ENCODE measurements at regions not wholly inside any gene's neighbourhood (a gene's known extent, or its start where the extent isn't known, plus 50 kb on each side); places are given as distances from the start of the nearest gene placed in this dataset.

DNA sequence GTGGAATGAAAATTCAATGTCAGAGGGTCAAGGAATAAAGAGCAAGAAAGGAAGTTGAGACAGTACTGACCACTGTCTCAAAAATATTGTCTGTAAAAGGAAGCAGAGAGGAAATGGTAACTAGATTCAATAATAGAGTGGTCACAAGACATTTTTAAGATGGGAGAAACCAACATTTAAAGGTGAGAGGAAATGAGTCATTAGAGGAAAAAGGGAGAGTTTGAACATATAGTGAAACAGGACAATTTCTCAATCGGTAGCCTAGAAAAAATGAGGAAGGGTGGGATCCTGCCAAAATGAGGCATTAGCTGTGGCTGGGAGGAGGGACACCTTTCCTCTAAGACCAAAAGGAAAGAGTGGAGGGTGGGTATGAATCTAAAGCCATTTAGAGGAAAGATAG is 288.5 kb downstream of the SP3 start:
- Mint-ChIP-seq H3K27me3 (ENCODE audit: low read depth) (no peaks in the 10 kb centered on the region), H3K9me3 (peaks cover 24% of the 10 kb centered on the region), H3K36me3 (peaks cover 9% of the 10 kb centered on the region; the same call in 1 of the 2 replicates), H3K4me3 (no peak overlapping the region), H3K4me1 (peaks cover 4% of the 10 kb centered on the region), H3K27ac (no peak overlapping the region; the same call in 1 of the 2 replicates)
- DNase-seq (ENCODE audit: low spot score), result no peak
- CTCF ChIA-PET, result no interaction called here
- POLR2A ChIA-PET, result interaction anchor here (0.7 kb wide), 1 partner anchor 9 kb away, joined by 3 read pairs; no protein-coding TSS in a partner anchor
- no peak for ATAC-seq
- TF ChIP-seq NFYB (CRISPR knock-in tag; conservative IDR thresholded peaks at IDR 0.05; ENCODE audit: low read depth), result no peak
- no peak for TF ChIP-seq ZBTB21 (CRISPR knock-in tag; IDR thresholded peaks at IDR 0.05; ENCODE audit: borderline replicate concordance)
- TF ChIP-seq, protein P1, sequence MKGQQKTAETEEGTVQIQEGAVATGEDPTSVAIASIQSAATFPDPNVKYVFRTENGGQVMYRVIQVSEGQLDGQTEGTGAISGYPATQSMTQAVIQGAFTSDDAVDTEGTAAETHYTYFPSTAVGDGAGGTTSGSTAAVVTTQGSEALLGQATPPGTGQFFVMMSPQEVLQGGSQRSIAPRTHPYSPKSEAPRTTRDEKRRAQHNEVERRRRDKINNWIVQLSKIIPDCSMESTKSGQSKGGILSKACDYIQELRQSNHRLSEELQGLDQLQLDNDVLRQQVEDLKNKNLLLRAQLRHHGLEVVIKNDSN (CRISPR knock-in tag; IDR thresholded peaks at IDR 0.05), result no peak
- TF ChIP-seq, protein P2, sequence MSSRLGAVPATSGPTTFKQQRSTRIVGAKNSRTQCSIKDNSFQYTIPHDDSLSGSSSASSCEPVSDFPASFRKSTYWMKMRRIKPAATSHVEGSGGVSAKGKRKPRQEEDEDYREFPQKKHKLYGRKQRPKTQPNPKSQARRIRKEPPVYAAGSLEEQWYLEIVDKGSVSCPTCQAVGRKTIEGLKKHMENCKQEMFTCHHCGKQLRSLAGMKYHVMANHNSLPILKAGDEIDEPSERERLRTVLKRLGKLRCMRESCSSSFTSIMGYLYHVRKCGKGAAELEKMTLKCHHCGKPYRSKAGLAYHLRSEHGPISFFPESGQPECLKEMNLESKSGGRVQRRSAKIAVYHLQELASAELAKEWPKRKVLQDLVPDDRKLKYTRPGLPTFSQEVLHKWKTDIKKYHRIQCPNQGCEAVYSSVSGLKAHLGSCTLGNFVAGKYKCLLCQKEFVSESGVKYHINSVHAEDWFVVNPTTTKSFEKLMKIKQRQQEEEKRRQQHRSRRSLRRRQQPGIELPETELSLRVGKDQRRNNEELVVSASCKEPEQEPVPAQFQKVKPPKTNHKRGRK (CRISPR knock-in tag; IDR thresholded peaks at IDR 0.05; ENCODE audit: borderline replicate concordance), result no peak
- no peak for TF ChIP-seq ZNF138 (CRISPR knock-in tag; conservative IDR thresholded peaks at IDR 0.05)
- TF ChIP-seq, protein P3, sequence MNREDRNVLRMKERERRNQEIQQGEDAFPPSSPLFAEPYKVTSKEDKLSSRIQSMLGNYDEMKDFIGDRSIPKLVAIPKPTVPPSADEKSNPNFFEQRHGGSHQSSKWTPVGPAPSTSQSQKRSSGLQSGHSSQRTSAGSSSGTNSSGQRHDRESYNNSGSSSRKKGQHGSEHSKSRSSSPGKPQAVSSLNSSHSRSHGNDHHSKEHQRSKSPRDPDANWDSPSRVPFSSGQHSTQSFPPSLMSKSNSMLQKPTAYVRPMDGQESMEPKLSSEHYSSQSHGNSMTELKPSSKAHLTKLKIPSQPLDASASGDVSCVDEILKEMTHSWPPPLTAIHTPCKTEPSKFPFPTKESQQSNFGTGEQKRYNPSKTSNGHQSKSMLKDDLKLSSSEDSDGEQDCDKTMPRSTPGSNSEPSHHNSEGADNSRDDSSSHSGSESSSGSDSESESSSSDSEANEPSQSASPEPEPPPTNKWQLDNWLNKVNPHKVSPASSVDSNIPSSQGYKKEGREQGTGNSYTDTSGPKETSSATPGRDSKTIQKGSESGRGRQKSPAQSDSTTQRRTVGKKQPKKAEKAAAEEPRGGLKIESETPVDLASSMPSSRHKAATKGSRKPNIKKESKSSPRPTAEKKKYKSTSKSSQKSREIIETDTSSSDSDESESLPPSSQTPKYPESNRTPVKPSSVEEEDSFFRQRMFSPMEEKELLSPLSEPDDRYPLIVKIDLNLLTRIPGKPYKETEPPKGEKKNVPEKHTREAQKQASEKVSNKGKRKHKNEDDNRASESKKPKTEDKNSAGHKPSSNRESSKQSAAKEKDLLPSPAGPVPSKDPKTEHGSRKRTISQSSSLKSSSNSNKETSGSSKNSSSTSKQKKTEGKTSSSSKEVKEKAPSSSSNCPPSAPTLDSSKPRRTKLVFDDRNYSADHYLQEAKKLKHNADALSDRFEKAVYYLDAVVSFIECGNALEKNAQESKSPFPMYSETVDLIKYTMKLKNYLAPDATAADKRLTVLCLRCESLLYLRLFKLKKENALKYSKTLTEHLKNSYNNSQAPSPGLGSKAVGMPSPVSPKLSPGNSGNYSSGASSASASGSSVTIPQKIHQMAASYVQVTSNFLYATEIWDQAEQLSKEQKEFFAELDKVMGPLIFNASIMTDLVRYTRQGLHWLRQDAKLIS (CRISPR knock-in tag; IDR thresholded peaks at IDR 0.05; ENCODE audit: borderline replicate concordance), result no peak
- no peak for TF ChIP-seq ELF4 (CRISPR knock-in tag; IDR thresholded peaks at IDR 0.05; ENCODE audit: low read depth)
- TF ChIP-seq, protein P4, sequence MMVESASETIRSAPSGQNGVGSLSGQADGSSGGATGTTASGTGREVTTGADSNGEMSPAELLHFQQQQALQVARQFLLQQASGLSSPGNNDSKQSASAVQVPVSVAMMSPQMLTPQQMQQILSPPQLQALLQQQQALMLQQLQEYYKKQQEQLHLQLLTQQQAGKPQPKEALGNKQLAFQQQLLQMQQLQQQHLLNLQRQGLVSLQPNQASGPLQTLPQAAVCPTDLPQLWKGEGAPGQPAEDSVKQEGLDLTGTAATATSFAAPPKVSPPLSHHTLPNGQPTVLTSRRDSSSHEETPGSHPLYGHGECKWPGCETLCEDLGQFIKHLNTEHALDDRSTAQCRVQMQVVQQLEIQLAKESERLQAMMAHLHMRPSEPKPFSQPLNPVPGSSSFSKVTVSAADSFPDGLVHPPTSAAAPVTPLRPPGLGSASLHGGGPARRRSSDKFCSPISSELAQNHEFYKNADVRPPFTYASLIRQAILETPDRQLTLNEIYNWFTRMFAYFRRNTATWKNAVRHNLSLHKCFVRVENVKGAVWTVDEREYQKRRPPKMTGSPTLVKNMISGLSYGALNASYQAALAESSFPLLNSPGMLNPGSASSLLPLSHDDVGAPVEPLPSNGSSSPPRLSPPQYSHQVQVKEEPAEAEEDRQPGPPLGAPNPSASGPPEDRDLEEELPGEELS (CRISPR knock-in tag; IDR thresholded peaks at IDR 0.05), result no peak
- TF ChIP-seq, protein P5, sequence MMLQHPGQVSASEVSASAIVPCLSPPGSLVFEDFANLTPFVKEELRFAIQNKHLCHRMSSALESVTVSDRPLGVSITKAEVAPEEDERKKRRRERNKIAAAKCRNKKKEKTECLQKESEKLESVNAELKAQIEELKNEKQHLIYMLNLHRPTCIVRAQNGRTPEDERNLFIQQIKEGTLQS (CRISPR knock-in tag; conservative IDR thresholded peaks at IDR 0.05), result no peak
- TF ChIP-seq, protein P6, sequence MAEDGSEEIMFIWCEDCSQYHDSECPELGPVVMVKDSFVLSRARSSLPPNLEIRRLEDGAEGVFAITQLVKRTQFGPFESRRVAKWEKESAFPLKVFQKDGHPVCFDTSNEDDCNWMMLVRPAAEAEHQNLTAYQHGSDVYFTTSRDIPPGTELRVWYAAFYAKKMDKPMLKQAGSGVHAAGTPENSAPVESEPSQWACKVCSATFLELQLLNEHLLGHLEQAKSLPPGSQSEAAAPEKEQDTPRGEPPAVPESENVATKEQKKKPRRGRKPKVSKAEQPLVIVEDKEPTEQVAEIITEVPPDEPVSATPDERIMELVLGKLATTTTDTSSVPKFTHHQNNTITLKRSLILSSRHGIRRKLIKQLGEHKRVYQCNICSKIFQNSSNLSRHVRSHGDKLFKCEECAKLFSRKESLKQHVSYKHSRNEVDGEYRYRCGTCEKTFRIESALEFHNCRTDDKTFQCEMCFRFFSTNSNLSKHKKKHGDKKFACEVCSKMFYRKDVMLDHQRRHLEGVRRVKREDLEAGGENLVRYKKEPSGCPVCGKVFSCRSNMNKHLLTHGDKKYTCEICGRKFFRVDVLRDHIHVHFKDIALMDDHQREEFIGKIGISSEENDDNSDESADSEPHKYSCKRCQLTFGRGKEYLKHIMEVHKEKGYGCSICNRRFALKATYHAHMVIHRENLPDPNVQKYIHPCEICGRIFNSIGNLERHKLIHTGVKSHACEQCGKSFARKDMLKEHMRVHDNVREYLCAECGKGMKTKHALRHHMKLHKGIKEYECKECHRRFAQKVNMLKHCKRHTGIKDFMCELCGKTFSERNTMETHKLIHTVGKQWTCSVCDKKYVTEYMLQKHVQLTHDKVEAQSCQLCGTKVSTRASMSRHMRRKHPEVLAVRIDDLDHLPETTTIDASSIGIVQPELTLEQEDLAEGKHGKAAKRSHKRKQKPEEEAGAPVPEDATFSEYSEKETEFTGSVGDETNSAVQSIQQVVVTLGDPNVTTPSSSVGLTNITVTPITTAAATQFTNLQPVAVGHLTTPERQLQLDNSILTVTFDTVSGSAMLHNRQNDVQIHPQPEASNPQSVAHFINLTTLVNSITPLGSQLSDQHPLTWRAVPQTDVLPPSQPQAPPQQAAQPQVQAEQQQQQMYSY (CRISPR knock-in tag; IDR thresholded peaks at IDR 0.05), result no peak
- TF ChIP-seq, protein P7, sequence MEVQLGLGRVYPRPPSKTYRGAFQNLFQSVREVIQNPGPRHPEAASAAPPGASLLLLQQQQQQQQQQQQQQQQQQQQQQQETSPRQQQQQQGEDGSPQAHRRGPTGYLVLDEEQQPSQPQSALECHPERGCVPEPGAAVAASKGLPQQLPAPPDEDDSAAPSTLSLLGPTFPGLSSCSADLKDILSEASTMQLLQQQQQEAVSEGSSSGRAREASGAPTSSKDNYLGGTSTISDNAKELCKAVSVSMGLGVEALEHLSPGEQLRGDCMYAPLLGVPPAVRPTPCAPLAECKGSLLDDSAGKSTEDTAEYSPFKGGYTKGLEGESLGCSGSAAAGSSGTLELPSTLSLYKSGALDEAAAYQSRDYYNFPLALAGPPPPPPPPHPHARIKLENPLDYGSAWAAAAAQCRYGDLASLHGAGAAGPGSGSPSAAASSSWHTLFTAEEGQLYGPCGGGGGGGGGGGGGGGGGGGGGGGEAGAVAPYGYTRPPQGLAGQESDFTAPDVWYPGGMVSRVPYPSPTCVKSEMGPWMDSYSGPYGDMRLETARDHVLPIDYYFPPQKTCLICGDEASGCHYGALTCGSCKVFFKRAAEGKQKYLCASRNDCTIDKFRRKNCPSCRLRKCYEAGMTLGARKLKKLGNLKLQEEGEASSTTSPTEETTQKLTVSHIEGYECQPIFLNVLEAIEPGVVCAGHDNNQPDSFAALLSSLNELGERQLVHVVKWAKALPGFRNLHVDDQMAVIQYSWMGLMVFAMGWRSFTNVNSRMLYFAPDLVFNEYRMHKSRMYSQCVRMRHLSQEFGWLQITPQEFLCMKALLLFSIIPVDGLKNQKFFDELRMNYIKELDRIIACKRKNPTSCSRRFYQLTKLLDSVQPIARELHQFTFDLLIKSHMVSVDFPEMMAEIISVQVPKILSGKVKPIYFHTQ (CRISPR knock-in tag; IDR thresholded peaks at IDR 0.05), result no peak
- TF ChIP-seq, protein P8, sequence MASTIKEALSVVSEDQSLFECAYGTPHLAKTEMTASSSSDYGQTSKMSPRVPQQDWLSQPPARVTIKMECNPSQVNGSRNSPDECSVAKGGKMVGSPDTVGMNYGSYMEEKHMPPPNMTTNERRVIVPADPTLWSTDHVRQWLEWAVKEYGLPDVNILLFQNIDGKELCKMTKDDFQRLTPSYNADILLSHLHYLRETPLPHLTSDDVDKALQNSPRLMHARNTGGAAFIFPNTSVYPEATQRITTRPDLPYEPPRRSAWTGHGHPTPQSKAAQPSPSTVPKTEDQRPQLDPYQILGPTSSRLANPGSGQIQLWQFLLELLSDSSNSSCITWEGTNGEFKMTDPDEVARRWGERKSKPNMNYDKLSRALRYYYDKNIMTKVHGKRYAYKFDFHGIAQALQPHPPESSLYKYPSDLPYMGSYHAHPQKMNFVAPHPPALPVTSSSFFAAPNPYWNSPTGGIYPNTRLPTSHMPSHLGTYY (CRISPR knock-in tag; IDR thresholded peaks at IDR 0.05), result no peak
- TF ChIP-seq, protein P9, sequence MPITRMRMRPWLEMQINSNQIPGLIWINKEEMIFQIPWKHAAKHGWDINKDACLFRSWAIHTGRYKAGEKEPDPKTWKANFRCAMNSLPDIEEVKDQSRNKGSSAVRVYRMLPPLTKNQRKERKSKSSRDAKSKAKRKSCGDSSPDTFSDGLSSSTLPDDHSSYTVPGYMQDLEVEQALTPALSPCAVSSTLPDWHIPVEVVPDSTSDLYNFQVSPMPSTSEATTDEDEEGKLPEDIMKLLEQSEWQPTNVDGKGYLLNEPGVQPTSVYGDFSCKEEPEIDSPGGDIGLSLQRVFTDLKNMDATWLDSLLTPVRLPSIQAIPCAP (CRISPR knock-in tag; IDR thresholded peaks at IDR 0.05), result no peak
- TF ChIP-seq FOXK1 (CRISPR knock-in tag; IDR thresholded peaks at IDR 0.05), result no peak
- TF ChIP-seq MYBL2 (CRISPR knock-in tag; IDR thresholded peaks at IDR 0.05), result no peak
- TF ChIP-seq JAZF1 (CRISPR knock-in tag; IDR thresholded peaks at IDR 0.05), result no peak

Measured in WTC11 (cell line).